ENCODE measurements at regions not wholly inside any gene's neighbourhood (a gene's known extent, or its start where the extent isn't known, plus 50 kb on each side); places are given as distances from the start of the nearest gene placed in this dataset.

DNA sequence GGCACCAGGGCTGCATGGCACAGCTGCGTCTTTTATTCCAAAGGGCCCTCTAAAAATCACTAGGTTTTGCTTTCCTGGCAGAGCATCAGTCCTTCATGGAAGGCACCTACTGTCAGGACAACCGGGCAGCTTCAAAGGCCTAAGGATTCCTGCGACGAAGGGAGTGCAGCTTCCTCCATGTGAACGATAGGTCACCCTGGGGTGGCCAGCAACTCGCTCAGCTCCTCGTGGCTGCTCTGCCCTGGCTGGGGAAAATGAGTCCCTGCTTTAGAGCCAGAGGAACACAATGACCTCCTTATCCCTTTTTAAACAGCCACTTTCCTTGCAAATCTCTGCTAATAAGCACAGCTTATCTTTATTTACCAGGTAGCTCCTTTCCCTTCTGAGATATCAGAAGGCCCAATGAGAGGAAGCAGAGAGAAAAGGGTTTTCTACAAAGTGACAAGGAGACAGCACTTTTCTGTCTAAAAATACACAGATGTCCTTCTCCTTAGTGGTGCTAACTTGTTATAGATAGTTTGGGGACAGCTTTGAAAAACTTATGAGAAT is 71.6 kb upstream of the SMYD2 start:
- Histone ChIP-seq H3K4me3 (ENCODE audit: low read length) (no peak overlapping the region), H3K27ac (ENCODE audit: low read length) (no peak overlapping the region), H3K4me1 (ENCODE audit: control insufficient read depth, low read depth, low read length) (peaks cover 22% of the 10 kb centered on the region), H3K9me3 (ENCODE audit: control insufficient read depth, low read depth, low read length) (no peaks in the 10 kb centered on the region), H3K9ac (ENCODE audit: low read length) (no peak overlapping the region), H3K36me3 (ENCODE audit: control insufficient read depth, low read depth, low read length) (no peaks in the 10 kb centered on the region), H3K27me3 (ENCODE audit: control insufficient read depth, insufficient read depth, low read length) (no peaks in the 10 kb centered on the region)

DNA sequence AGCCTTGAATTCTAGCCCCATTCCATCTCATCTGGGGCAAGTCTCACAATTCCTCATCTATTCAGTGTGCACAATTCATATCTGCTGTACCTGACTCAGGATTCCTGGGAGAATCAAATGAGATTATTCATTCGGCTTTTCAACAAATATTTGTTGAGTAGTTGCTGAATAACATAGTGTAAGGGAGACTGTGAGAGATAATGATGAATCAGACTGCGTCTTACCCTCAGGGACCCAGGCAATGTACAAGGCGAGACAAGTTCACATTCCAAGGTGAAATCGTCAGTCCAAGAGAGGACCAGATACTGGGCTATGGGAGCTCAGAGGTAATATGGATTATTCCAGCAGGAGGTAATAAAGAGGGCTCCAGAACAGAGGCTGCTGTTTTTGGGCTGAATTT is 67.8 kb upstream of the SMYD2 start:
- no peaks in the 10 kb centered on the region for H3K36me3 ChIP-seq (ENCODE audit: control insufficient read depth, low read depth, low read length)

DNA sequence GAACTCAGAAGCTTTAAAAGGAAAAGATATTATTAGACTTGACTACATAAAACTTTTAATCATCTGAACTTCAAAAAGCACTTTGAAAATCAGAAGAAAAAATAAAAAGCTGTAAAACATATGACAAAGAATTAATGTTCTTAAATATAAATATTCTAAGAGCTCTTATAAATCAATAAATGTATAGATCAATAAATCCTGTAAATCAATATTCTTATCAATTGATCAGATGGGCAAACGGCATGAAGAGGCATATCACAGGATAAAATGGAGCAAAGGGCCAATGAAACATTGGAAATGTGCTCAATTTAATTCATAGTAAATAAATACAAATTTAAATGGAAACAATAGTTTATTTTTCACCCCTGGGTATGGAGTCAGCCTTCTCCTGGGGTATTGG is 66.1 kb upstream of the SMYD2 start:
- H3K9me3 ChIP-seq (ENCODE audit: control insufficient read depth, low read depth, low read length), result no peaks in the 10 kb centered on the region
- no peak overlapping the region for H3K27ac ChIP-seq (ENCODE audit: low read length)
- no peak overlapping the region for H3K4me3 ChIP-seq (ENCODE audit: low read length)
- peaks cover 5% of the 10 kb centered on the region for H3K4me1 ChIP-seq (ENCODE audit: control insufficient read depth, low read depth, low read length)
- no peak overlapping the region for H3K9ac ChIP-seq (ENCODE audit: low read length)
- H3K36me3 ChIP-seq (ENCODE audit: control insufficient read depth, low read depth, low read length), result no peaks in the 10 kb centered on the region
- no peaks in the 10 kb centered on the region for H3K27me3 ChIP-seq (ENCODE audit: control insufficient read depth, insufficient read depth, low read length)

More for the DNA sequence above, 67.8 kb upstream of the SMYD2 start:
- H3K27ac ChIP-seq (ENCODE audit: low read length), result no peak overlapping the region
- peaks cover 15% of the 10 kb centered on the region for H3K4me1 ChIP-seq (ENCODE audit: control insufficient read depth, low read depth, low read length)
- no peak overlapping the region for H3K4me3 ChIP-seq (ENCODE audit: low read length)
- H3K9ac ChIP-seq (ENCODE audit: low read length), result no peak overlapping the region
- H3K27me3 ChIP-seq (ENCODE audit: control insufficient read depth, insufficient read depth, low read length), result no peaks in the 10 kb centered on the region
- H3K9me3 ChIP-seq (ENCODE audit: control insufficient read depth, low read depth, low read length), result no peaks in the 10 kb centered on the region

GRCh38 chr1:214215583-214215982 is 65.4 kb upstream of the SMYD2 start:
- no peak overlapping the region for H3K9ac ChIP-seq (ENCODE audit: low read length)
- H3K4me1 ChIP-seq (ENCODE audit: control insufficient read depth, low read depth, low read length), result peaks cover 5% of the 10 kb centered on the region
- H3K9me3 ChIP-seq (ENCODE audit: control insufficient read depth, low read depth, low read length), result no peaks in the 10 kb centered on the region
- H3K36me3 ChIP-seq (ENCODE audit: control insufficient read depth, low read depth, low read length), result no peaks in the 10 kb centered on the region
- H3K4me3 ChIP-seq (ENCODE audit: low read length), result no peak overlapping the region
- H3K27me3 ChIP-seq (ENCODE audit: control insufficient read depth, insufficient read depth, low read length), result no peaks in the 10 kb centered on the region
- no peak overlapping the region for H3K27ac ChIP-seq (ENCODE audit: low read length)

DNA sequence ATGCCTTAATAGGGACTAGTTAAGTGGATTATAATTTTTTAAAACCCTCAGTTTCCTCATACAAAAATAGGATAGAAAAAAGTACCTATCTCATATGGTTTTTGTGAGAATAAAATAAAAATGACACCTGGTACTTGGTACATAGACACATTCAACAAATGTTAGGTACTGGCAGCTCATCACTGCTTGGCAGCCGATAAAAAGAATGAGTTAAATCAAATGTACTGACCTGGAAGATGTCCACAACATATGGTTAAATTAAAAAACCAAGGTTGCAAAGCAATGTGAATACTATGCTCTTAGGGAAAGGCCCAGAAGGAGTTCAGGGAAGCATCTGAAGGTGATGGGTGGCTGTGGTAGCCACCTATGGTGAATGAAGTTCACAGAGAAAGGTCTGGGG is 64.9 kb upstream of the SMYD2 start:
- H3K4me3 ChIP-seq (ENCODE audit: low read length), result no peak overlapping the region
- H3K9ac ChIP-seq (ENCODE audit: low read length), result no peak overlapping the region
- H3K27me3 ChIP-seq (ENCODE audit: control insufficient read depth, insufficient read depth, low read length), result no peaks in the 10 kb centered on the region
- H3K36me3 ChIP-seq (ENCODE audit: control insufficient read depth, low read depth, low read length), result no peaks in the 10 kb centered on the region
- peaks cover 5% of the 10 kb centered on the region for H3K4me1 ChIP-seq (ENCODE audit: control insufficient read depth, low read depth, low read length)
- no peaks in the 10 kb centered on the region for H3K9me3 ChIP-seq (ENCODE audit: control insufficient read depth, low read depth, low read length)
- no peak overlapping the region for H3K27ac ChIP-seq (ENCODE audit: low read length)

DNA sequence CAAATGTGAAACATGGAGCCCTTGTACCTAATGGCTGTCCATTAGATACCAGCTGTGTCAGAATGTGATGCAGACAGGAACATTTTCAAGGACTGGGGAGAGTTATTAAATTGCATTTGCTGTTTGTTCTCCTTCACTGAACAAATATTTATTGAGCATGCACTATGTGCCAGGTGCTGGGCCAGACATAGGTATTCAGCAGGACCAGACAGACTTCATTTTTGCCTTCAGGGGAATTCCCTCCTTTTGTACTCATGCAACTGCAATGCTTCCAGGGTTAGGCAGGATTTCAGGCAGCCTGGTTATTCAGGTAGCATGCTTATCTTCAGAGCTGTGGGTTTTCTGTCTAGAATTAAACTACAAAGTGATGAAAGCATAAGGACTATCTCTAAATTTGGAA is 64.2 kb upstream of the SMYD2 start:
- Histone ChIP-seq H3K9ac (ENCODE audit: low read length) (no peak overlapping the region), H3K9me3 (ENCODE audit: control insufficient read depth, low read depth, low read length) (no peaks in the 10 kb centered on the region), H3K4me1 (ENCODE audit: control insufficient read depth, low read depth, low read length) (peaks cover 5% of the 10 kb centered on the region), H3K36me3 (ENCODE audit: control insufficient read depth, low read depth, low read length) (no peaks in the 10 kb centered on the region), H3K4me3 (ENCODE audit: low read length) (no peak overlapping the region), H3K27me3 (ENCODE audit: control insufficient read depth, insufficient read depth, low read length) (no peaks in the 10 kb centered on the region), H3K27ac (ENCODE audit: low read length) (no peak overlapping the region)

DNA sequence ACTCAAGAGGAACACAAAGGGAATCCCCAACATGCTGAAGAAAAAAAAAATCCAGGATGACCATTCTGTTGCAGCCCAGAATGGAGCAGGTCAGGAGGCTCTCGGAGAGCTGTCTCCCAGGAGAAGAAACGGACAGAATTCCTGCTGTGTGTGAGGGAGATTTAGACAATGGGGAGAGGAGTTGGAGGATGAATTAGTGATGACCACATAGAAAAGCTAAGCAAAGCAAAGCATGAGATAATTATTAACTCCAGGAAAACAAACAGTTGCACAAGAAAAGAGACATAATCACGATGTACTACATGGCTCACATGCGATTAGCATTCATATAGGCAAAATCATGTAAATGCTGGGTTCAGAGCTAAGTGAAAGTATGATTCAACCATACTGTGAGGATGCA is 61.1 kb upstream of the SMYD2 start:
- Histone ChIP-seq H3K27ac (ENCODE audit: low read length) (no peak overlapping the region), H3K4me3 (ENCODE audit: low read length) (no peak overlapping the region), H3K9ac (ENCODE audit: low read length) (no peak overlapping the region), H3K4me1 (ENCODE audit: control insufficient read depth, low read depth, low read length) (peaks cover 7% of the 10 kb centered on the region), H3K9me3 (ENCODE audit: control insufficient read depth, low read depth, low read length) (no peaks in the 10 kb centered on the region), H3K36me3 (ENCODE audit: control insufficient read depth, low read depth, low read length) (no peaks in the 10 kb centered on the region), H3K27me3 (ENCODE audit: control insufficient read depth, insufficient read depth, low read length) (peaks cover 11% of the 10 kb centered on the region)

- Histone ChIP-seq H3K4me1 (ENCODE audit: control insufficient read depth, low read depth, low read length) (peaks cover 12% of the 10 kb centered on the region), H3K27me3 (ENCODE audit: control insufficient read depth, insufficient read depth, low read length) (peaks cover 19% of the 10 kb centered on the region), H3K9ac (ENCODE audit: low read length) (no peak overlapping the region), H3K36me3 (ENCODE audit: control insufficient read depth, low read depth, low read length) (no peaks in the 10 kb centered on the region), H3K4me3 (ENCODE audit: low read length) (no peak overlapping the region), H3K9me3 (ENCODE audit: control insufficient read depth, low read depth, low read length) (no peaks in the 10 kb centered on the region), H3K27ac (ENCODE audit: low read length) (no peak overlapping the region)
Observed at GRCh38 chr1:214220891-214221290, 60.1 kb upstream of the SMYD2 start.

DNA sequence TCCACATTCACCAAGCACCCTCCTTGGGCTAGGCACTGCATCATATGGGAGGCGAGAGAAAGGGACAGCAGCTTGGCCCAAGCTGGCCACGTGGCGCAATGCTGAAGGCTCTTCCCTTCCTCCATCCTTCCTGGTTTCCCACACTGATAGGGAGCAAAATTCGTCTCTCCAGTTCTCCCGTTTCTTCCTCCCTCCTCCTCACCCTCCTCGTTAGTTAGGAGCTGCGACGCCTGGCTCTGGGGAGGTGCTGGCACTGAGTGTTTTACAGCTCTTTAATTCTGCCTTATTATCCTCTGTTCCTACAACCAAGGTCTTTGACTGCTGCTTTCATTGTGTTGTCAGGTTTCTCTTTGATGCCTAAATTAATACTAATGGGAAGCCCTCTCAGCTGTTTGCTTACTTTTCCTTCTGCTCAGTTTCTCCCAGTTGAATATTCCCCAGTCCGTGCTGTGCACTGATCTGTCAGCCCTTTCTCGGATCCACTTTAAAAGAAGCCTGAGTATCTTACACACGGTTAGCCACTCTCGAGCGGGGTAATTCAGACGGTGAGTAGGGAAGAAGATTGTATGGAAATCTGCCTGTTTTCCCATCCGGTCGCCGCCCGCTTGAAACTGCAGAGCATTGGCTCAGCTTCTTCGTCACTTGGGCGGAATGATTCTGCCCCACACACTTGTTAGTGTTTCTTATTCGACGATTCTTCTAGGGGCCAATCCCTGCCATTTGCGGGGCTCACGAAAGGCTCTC is 56.2 kb upstream of the SMYD2 start:
- H3K4me3 ChIP-seq (ENCODE audit: low read length), result peak overlapping the region; percentile 58
- H3K9ac ChIP-seq (ENCODE audit: low read length), result peak overlapping the region; percentile 3
- peaks cover 19% of the 10 kb centered on the region for H3K4me1 ChIP-seq (ENCODE audit: control insufficient read depth, low read depth, low read length)
- H3K27ac ChIP-seq (ENCODE audit: low read length), result no peak overlapping the region
- peaks cover 23% of the 10 kb centered on the region for H3K27me3 ChIP-seq (ENCODE audit: control insufficient read depth, insufficient read depth, low read length)
- no peaks in the 10 kb centered on the region for H3K9me3 ChIP-seq (ENCODE audit: control insufficient read depth, low read depth, low read length)
- H3K36me3 ChIP-seq (ENCODE audit: control insufficient read depth, low read depth, low read length), result no peaks in the 10 kb centered on the region

DNA sequence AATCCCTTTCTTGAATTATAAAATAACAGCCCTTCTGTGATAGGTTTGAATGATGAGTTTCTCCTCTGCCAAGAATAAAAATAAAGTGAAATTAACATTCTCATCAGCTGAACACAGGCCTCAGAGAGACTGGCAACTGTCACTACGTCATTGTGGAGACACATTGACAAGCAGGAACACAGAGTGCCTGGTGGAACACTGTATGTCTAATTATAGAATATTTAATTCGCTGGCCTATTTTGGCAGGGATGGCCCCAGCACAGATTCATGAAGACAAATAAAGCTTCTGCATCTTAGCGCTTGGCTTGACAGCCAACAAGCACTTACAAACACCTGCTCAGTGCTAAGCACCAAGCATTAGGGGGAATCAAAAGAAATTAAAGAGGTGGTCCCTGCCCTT is 52.0 kb upstream of the SMYD2 start:
- Histone ChIP-seq H3K9ac (ENCODE audit: low read length) (no peak overlapping the region), H3K4me3 (ENCODE audit: low read length) (no peak overlapping the region), H3K27ac (ENCODE audit: low read length) (no peak overlapping the region), H3K9me3 (ENCODE audit: control insufficient read depth, low read depth, low read length) (no peaks in the 10 kb centered on the region), H3K36me3 (ENCODE audit: control insufficient read depth, low read depth, low read length) (no peaks in the 10 kb centered on the region), H3K27me3 (ENCODE audit: control insufficient read depth, insufficient read depth, low read length) (peaks cover 20% of the 10 kb centered on the region), H3K4me1 (ENCODE audit: control insufficient read depth, low read depth, low read length) (peaks cover 19% of the 10 kb centered on the region)

GRCh38 chr1:214229736-214230135 is 51.2 kb upstream of the SMYD2 start:
- no peaks in the 10 kb centered on the region for H3K9me3 ChIP-seq (ENCODE audit: control insufficient read depth, low read depth, low read length)
- peaks cover 14% of the 10 kb centered on the region for H3K4me1 ChIP-seq (ENCODE audit: control insufficient read depth, low read depth, low read length)
- H3K4me3 ChIP-seq (ENCODE audit: low read length), result no peak overlapping the region
- no peak overlapping the region for H3K9ac ChIP-seq (ENCODE audit: low read length)
- no peak overlapping the region for H3K27ac ChIP-seq (ENCODE audit: low read length)
- peaks cover 13% of the 10 kb centered on the region for H3K27me3 ChIP-seq (ENCODE audit: control insufficient read depth, insufficient read depth, low read length)
- H3K36me3 ChIP-seq (ENCODE audit: control insufficient read depth, low read depth, low read length), result no peaks in the 10 kb centered on the region
